HG03196 (cell line): ENCODE measurements at regions not wholly inside any gene's neighbourhood (a gene's known extent, or its start where the extent isn't known, plus 50 kb on each side); places are given as distances from the start of the nearest gene placed in this dataset.
A peak's percentile ranks its signal among the peaks of the same experiment; 100 is the strongest.
"Not testable (repeated sequence)": the region's sequence is repeated elsewhere in the genome, so short reads cannot be mapped to it uniquely, and the experiment has no call there.

ENCODE experiments used
- ATAC-seq: cut with Tn5 transposase; IDR thresholded peaks from one replicate; pipeline ENCODE4 v1.9.1; 2021; ENCODE audit not compliant: unreplicated experiment

DNA sequence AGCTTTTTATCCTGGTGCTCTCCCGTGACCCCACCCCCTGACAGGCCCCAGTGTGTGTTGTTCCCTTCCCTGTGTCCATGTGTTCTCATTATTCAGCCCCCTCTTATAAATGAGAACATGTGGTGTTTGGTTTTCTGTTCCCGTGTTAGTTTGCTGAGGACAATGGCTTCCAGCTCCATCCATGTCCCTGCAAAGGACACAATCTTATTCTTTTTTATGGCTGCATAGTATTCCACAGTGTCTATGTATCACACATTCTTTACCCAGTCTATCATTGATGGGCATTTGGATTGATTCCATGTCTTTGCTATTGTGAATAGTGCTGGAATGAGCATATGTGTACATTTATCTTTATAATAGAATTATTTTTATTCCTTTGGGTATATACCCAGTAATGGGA, 360.5 kb downstream of the GATA3 start:
- not testable (repeated sequence) for ATAC-seq

DNA sequence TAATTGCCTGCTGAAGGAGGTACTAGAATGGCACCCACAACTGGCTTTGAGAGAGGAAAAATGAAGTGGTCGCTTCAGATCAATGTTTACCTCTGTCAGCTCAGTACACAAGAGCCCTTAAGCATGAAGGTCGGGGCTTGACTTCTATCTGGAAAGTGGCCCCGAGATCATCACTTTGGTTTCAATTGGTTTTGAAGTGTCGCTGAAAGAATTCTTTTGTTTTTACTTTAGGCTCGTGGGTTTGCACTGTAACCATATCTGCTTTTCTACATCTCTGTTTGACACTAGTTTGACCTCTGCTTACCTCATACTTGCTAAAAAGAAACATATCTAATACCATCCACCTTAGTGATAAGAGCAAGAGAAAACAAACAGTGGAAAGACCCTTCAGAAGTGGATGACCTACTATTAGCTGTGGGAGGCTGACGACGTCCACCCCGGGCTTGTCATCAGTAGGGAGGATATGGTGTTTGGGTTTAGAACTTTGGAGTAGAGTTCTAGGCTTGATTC, 361.8 kb downstream of the GATA3 start:
- ATAC-seq, result peak; percentile 64

DNA sequence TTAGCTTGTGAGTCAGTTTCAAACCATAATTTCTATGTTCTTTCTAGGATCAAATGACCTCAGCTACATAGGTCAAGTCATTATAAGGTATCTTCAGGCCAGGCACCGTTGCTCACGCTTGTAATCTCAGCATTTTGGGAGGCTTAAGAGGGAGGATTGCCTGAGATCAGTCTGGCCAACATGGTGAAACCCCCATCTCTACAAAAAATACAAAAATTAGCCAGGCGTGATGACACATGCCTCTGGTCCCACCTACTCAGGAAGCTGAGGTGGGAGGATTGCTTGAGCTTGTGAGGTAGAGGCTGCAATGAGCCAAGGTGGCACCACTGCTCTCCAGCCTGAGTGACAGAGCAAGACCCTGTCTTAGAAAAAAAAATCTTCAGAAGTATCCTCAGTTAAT, 362.3 kb downstream of the GATA3 start:
- ATAC-seq, result peak; percentile 30

DNA sequence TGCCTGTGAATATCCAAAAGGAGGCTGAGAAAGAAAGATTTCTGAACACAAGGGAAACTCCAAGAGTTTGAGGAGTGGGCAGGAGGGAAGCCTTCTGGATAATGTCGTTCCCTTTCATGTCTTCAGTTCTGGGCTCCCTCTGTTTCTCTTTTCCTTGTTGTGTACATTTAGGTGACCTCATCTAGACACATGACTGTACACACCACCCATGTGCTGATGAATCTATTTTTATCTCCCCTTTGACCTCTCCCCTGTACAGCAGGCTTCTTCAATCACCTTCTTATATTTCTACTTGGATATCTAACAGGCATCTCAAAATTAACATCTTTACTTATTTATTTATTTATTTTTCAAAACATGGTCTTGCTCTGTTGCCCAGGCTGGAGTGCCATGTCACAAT, 363.1 kb downstream of the GATA3 start:
- no peak for ATAC-seq

DNA sequence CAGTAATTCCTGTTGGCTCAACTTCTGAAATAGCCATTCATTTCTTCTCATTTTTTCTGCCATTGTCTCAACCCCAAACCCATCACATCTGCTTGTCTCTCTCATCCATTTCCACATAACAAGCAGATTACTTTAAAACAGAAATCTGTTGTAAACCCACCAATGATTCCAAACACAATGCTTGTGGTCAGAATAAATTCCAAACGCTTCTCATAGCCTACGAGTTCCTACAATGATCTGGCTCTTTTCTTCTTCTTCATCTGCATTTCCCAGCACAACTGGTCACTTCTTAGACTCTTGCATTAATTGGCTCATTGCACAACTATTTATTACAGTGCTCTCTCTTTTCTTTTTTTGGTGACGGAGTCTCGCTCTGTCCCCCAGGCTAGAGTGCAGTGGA, 364.1 kb downstream of the GATA3 start:
- no peak for ATAC-seq

DNA sequence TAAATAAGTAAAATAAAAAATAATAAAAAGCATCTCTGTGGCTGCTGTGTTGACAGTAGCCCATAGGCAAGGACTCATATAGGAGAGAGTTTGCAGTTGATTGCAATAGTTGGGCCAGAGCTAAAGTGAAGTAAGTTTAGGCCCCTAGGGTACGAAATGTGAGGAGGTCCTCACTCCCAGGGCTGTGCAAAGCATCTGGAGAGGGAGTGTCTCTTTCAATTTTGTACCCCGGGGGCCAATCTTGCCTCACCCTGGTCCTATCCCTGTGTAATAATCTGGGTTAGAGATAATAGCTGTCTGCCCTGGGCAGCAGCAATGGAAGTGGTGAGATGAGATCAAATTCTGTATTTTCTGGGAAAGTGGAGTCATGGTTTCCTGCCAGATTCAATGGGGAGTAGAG, 365.7 kb downstream of the GATA3 start:
- ATAC-seq, result no peak

DNA sequence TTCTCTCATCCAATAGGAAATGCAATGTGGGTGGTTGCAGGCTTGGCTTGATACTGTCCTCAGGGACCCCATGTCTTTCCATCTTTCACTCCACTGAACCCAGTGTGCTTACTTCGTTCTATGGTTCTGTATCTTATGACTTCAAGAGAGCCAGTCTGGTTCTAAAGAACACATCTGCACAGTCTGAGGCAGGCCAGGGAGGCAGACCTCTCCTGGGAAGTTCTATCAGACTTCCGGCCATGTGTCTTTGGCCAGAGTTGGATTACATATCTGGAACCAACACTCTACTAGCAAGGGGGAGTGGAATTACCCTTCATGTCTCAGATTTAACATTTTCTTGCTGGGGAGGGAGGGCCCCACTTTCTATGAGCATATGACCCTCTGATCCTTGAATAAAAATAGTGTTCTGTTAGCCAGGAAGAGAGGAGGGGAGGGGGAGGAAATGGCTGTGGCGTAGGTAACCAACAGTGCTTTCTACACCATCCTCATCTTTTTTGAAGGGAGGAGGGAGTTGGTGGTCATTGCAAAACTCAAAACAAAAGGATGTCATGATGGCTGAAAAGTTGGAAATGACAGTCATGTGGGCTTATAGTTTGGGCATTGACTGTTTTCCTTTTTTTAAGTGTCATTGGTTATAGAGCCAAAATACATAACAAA, 370.2 kb downstream of the GATA3 start:
- ATAC-seq, result no peak

DNA sequence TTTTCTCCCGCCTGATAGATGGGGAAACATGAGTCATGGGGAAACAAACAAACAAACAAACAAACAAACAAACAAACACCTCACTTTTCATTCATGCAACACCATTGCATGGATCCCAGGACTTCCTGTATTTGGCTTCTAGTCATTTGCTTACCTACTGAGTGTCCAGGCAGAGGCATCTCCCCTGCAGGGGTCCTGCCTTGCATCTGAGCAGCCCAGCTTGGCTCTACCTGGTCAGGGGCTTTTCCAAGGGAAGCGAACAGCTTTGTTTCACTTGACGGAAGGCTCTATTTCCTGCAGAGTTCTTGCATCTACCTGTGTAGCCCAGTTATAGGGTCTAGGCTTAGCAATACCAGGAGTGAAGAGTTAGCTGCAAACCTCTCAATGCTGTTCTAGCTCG, 374.2 kb downstream of the GATA3 start:
- ATAC-seq, result no peak

DNA sequence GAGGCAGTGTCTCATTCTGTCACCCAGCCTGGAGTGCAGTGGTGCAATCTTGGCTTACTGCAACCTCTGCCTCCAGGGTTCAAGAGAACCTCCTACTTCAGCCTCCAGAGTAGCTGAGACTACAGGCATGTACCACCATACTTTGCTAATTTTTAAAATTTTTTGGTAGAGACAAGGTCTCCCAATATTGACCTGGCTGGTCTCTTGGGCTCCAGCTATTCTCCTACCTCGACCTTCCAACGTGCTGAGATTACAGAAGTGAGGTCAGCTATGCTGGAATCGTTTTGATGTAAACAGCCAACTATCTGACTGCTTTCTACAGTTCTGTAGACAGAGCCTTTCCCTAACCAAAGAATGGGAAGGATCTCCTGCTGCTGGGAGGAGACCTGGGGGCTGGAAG, 375.8 kb downstream of the GATA3 start:
- no peak for ATAC-seq

DNA sequence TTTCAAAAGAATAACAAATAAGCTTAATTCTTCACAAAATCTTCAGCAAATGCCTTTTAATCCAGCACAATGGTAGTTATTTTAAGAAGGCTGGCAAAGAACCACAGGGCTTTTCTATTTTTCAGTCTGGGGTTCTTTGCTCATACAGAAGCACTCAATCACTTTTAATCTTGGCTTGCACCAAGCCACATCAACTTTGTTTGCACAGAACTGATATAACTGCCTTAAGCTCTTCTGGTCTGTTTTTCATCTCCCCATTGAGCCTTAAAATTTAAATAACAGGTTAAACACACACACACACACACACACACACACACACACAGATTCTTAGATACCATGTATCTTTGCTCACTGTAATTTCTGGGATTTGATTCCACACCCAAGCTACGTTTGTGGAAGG, 377.0 kb downstream of the GATA3 start:
- no peak for ATAC-seq

DNA sequence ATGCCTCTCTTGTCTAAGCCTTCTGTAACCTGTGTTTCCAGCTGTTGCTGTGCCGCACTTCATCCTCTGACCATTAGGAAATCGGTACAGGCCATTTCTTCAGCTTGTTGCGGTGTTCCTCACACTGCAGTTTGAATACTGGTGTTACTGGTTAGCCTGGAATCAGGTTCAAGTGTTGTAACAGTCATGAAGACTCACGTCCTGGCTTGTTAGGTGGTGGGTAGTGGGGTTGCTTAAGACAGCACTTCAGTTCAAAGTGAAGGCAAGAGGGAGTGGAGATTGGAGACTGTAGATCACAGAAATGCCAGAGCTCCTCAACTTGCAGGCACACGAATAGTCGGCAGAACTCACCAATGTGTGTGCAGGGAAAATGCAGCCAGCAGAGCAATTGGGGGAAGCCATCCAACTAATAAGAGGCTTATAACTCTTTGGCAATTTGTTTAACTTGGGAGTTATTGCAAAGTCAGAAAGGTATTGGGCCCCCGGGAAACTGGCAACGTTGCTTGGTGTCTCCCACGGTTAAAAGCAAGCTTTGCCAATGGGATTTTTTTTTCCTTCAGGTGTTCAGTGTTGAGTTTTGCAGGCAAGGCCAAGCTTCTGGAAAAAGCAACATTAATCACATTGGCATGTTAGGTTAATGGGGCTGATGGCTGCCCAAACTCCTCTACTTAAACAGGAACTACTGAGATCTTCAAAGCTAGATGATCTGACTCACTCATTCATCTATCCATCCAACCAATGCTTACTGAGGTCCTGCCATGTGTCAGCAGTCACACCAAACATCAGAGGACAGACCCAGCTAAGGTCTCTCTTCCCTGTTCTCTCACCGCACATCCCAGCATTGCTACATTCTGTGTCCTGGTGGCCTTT, 380.9 kb downstream of the GATA3 start:
- ATAC-seq, result no peak

DNA sequence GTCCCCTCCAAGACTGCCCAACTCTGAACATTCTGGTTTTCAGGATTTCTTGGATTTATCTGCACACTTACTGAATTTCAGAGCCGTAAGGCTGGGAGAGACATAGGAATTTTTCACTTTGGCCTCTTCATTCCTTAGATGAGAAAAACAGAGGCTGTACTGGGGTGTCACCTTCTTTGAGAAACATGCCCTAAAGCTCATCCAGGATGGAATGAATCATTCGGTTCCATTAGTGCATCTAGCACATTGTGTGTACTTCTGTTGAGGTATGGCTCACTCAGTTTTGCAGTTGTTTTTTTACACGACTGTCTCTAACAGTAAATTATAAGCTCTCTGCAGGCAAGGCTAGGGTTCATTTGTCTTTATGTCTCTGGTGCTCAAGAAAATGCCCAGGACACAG, 383.4 kb downstream of the GATA3 start:
- ATAC-seq, result no peak

DNA sequence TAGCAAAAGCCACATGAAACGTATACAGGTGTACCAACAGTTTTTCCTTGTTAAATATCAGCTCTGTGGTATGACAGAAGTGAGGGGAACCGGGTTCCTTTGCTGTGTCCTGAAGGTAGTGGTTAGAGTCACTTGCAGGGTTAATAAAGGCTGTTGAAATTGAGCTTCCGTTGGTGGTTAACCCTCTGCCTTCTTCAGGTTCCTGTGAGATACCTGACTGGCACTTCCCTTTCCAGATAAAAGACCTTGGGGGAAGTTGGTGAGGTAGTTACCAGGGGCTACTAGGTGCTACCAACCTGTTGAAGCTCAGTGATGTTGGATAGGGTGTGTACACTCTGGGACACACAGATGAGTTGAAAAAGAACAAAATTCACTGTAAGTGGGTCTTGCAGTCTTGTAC, 384.1 kb downstream of the GATA3 start:
- ATAC-seq, result no peak

DNA sequence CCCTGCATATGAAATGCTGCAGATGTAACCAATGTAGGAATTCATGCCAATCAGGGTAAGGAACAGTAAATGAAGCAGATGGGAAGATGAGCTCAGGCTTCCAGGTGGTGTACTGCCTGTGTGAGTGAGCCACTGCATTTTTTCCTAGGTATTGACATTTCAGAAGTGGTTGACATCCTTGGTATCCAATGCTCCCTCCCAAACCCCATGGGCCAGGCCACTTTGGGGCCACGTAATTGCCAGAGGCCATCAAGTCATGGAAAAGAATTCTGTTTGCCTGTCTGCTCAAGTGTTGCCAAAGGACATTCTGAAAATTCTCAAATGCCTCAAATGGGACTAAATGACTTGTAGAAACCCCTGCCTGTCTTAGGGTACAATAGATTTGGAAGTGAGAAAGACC, 384.6 kb downstream of the GATA3 start:
- no peak for ATAC-seq

DNA sequence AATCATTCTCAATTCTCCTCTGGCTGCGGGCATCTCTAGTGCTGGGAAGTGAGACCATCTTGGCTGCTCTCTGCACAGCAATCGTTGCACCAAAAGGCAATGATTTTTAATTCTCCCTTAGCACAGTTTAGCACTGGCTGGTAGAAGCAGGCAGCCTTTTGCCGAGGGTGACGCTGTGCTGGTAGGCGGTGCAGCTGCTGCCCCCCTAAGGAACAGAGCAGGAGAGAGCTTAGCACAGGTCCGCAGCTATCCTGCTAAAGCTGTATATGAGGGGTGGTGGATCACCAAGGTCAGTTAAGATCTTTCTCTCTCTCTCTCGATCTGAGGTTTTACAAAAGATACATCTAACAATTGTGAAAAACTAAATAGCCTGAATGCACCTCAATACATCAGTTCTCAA, 390.1 kb downstream of the GATA3 start:
- no peak for ATAC-seq

DNA sequence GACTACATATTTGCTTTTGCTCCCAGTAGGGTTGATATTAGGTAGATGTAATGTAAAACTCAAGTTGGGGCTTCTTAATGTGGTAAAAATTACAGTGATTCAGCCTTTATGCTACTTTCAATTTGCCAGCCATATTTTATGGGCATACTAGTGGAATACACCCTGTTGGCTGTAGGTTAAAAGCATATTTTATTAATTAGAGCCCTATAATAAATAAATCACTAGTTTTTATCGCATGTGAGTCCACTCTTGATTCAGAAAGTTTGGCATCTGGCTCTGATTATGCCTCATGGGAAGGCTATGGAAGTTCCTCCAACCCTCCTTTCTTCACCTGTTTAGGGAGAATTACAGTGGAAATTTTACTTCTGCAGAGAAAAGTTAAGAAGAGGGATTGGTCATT, 390.9 kb downstream of the GATA3 start:
- no peak for ATAC-seq

DNA sequence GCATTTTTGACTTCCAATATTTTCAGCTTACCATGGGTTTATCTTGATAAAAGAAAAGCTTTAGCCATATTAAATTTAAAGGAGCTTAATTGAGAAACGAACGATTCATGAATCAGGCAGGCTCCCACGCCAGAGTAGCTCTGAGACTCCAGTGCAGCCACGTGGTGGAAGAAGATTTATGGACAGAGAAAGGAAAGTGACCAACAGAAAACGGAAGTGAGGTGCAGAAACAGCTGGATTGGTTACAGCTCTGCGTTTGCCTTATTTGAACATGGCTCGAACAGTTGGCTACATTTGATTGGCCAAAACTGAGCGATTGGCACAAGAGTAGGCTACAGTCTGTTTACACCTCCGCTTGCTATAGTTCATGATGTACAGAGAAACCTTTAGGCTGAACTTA, 395.4 kb downstream of the GATA3 start:
- ATAC-seq, result no peak

DNA sequence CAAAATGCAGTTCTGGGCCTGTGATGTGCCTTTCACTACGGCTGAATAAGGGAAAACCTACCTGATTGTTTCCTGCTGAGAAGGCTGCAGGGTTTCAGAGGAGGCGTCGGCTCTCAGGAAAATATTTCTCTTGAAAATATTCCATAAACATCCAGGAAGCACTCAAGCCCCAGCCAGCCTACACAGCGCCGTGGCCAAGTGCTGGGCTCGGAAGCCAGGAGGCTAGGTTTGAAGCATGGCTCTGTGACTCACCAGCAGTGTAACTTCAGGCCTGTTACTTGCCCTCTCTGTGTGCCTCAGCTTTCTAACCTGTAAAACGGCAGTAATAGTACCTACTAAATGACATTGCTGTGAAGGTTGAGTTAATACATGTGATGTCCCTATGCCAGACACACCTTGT, 399.1 kb downstream of the GATA3 start:
- ATAC-seq, result no peak

DNA sequence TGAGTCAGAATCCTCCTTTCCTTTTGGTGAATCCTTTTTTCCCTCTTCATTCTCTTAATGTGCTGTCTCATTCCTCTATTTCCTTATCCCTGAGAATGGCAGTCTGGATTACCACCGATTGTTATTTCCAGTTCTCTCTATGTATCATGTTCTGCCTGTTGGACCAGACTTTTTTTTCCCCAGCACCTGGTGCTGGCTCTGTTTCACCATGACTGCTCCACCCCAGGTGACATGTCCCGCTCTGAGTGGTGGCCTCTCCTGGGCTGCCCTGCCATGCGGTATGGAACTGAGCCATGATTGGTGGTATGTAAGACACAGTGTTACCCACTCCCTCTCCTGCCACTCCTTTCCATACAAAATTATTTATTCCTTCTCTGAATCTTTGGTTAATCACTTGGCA, 399.9 kb downstream of the GATA3 start:
- no peak for ATAC-seq

DNA sequence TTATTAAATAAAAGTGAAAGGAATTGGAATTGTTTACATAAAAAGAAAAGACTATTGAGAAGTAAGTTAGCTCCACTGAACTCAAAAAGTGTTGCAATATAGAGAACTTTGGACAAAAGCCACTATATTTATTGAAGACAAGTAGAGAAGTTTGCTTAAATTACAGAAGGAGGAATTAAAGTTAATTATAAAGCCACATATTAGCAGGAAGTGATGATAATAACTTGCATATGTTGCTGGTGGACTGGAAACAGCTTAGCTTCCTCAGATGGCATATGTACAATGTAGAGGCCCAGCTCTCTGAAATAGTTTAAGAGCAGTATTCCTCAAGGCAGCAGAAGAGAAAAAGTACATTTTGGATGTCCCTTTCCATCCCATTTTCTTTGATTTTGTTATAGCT, 400.7 kb downstream of the GATA3 start:
- ATAC-seq, result no peak

DNA sequence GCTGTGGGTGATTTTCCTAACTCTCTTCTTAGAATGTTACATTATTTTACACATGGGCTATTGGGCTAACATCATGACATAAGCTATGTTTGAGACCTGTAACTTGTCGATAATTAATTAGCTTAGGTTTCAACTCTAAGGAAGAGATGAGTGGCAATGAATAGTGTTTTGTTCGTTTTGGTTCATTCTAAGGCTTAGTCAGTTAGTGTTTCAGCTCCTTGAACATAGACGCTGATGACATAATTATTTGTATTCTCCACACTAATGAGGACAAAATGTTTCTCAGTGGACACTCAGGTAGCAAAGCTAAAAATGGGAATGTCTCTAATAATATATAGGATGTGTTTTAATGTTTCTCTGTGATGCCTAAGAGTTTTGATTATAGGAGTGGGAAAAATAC, 401.9 kb downstream of the GATA3 start:
- no peak for ATAC-seq

DNA sequence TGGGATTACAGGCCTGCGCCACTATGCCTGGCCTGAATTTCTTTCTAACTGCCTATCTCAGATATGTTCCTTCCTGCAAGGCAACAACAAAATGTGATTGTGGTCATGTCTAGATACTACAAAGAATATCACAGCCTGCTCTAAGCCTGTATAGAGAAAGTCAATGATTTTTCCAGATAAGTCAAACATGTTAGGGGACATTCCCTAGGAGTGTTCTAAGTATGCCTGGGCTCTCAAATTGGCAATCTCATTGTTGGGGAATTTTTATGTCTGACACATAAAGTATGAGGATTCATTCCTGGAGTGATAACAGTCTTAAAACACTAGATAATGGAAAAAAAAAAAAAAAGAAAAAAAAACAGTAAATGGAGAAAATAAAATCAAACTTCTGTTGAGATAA, 406.1 kb downstream of the GATA3 start:
- no peak for ATAC-seq

DNA sequence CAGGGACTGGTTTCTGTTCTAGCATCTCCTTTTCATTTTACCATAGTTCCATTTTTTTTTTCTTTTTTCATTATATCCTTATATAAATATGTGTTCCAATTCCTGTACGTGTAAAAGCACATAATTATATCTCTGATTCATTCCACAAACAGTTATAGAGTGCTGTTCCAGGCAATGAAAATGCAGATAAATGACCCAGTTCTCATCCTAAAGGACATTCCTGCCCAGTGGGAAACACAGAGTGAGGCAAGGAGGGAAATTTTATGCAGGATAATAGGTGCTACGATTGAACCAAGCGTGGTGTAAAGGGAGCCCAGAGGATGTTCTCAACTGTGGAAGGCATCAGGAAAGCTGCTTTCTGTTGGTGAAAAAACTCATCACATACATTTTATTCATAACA, 408.1 kb downstream of the GATA3 start:
- no peak for ATAC-seq
